H1 (cell line): ENCODE measurements at regions not wholly inside any gene's neighbourhood (a gene's known extent, or its start where the extent isn't known, plus 50 kb on each side); places are given as distances from the start of the nearest gene placed in this dataset.

ENCODE experiments used
- CTCF ChIA-PET: fragments of 300-600 bp; sonication (Branson Sonifier 250); formaldehyde crosslinking; loops from one replicate; lab custom pipeline; 2021; ENCODE audit not compliant: partially characterized antibody; lab: Charles Lee
- POLR2A ChIA-PET: fragments of 300-600 bp; sonication (Branson Sonifier 250); formaldehyde crosslinking; loops from one replicate; lab custom pipeline; 2021; ENCODE audit warnings: inconsistent platforms; ENCODE audit not compliant: partially characterized antibody; lab: Charles Lee
- DNase-seq, 2 experiments: peaks; one replicate each; pipeline versions ENCODE4 v3.0.0 to v3.0.0-alpha.2; 2010 to 2022; ENCODE audit warnings: low spot score in 2 of 2, low read depth in 1 of 2, mixed read lengths in 1 of 2
- FAIRE-seq: peaks from 2 replicates; lab custom pipeline; 2011; peaks lifted over from hg19 to GRCh38; lab: Jason Lieb, UNC
- H2AFZ ChIP-seq: 2 replicates; pipeline ENCODE4 v1.8.1; 2012; ENCODE audit warnings: low read length, inconsistent platforms
- H2AK5ac ChIP-seq: 2 replicates; pipeline ENCODE4 v1.6.1; 2013; ENCODE audit warnings: low read depth, low read length
- H2BK120ac ChIP-seq: replicated peaks from 2 replicates; pipeline ENCODE3; 2013; ENCODE audit warnings: low read depth, low read length, inconsistent platforms
- H2BK12ac ChIP-seq: 2 replicates; pipeline ENCODE4 v1.6.1; 2013; ENCODE audit warnings: low read depth, low read length
- H2BK15ac ChIP-seq: 2 replicates; pipeline ENCODE4 v1.6.1; 2013; ENCODE audit warnings: low read length
- H2BK20ac ChIP-seq: 2 replicates; pipeline ENCODE4 v1.6.1; 2013; ENCODE audit warnings: low read length
- H2BK5ac ChIP-seq: 2 replicates; pipeline ENCODE4 v1.6.1; 2013; ENCODE audit warnings: low read depth, low read length
- H3K14ac ChIP-seq: 2 replicates; pipeline ENCODE4 v1.6.1; 2013; ENCODE audit warnings: inconsistent platforms; ENCODE audit not compliant: insufficient read length
- H3K18ac ChIP-seq: 2 replicates; pipeline ENCODE4 v1.6.1; 2013; ENCODE audit warnings: low read length; ENCODE audit errors: extremely low read depth
- H3K23ac ChIP-seq: 2 replicates; pipeline ENCODE4 v1.6.1; 2013; ENCODE audit warnings: inconsistent platforms; ENCODE audit not compliant: insufficient read length
- H3K23me2 ChIP-seq: 2 replicates; pipeline ENCODE4 v1.6.1; 2013; ENCODE audit warnings: low read depth, low read length
- H3K27ac ChIP-seq: 2 replicates; pipeline ENCODE4 v1.6.1; 2011; ENCODE audit warnings: low read depth, low read length, inconsistent platforms
- H3K27me3 ChIP-seq, 4 experiments: replicated peaks in 1 of 4; 1 replicate in 1 of 4; 2 replicates in 3 of 4; pipeline versions ENCODE4 v1.6.1 to v1.8.1; 2011 to 2013; ENCODE audit warnings: low read length in 3 of 4, mild to moderate bottlenecking in 3 of 4, inconsistent platforms in 2 of 4, mixed read lengths in 2 of 4, moderate library complexity in 1 of 4; ENCODE audit not compliant: control insufficient read depth in 3 of 4, insufficient read depth in 3 of 4; ENCODE audit errors: extremely low read depth in 1 of 4
- H3K36me3 ChIP-seq, 4 experiments: 2 replicates each; pipeline versions ENCODE4 v1.6.1 to v1.8.1; 2011 to 2013; ENCODE audit warnings: mild to moderate bottlenecking in 4 of 4, low read length in 3 of 4, moderate library complexity in 2 of 4, control low read depth in 1 of 4, inconsistent platforms in 1 of 4; ENCODE audit not compliant: insufficient read depth in 4 of 4, control insufficient read depth in 2 of 4
- H3K4ac ChIP-seq: replicated peaks from 2 replicates; pipeline ENCODE3; 2013; ENCODE audit warnings: low read length, low read depth, mixed read lengths, inconsistent platforms; ENCODE audit not compliant: insufficient read length
- H3K4me1 ChIP-seq, 4 experiments: replicated peaks in 1 of 4; 1 replicate in 1 of 4; 2 replicates in 3 of 4; pipeline versions ENCODE4 v1.6.1 to v1.8.1; 2011 to 2013; ENCODE audit warnings: low read length in 3 of 4, inconsistent platforms in 2 of 4, mixed read lengths in 1 of 4; ENCODE audit not compliant: insufficient read depth in 4 of 4, control insufficient read depth in 3 of 4
- H3K4me2 ChIP-seq, 2 experiments: 2 replicates each; pipeline versions ENCODE4 v1.6.1 to v1.8.1; 2011 to 2013; ENCODE audit warnings: low read depth in 2 of 2, low read length in 2 of 2, control low read depth in 1 of 2, inconsistent platforms in 1 of 2, mild to moderate bottlenecking in 1 of 2; ENCODE audit not compliant: insufficient read depth in 1 of 2
- H3K4me3 ChIP-seq, 4 experiments: fragments of 200-600, 300-600 bp in 1 of 4; sonication (generic), shearing (Covaris generic), sonication (Bioruptor Twin) in 1 of 4; 2 replicates each; pipeline versions ENCODE4 v1.5.1 to v1.8.1; 2011 to 2016; ENCODE audit warnings: low read length in 4 of 4, low read depth in 3 of 4, control low read depth in 2 of 4, inconsistent platforms in 2 of 4, mild to moderate bottlenecking in 2 of 4, mixed read lengths in 1 of 4, moderate library complexity in 1 of 4; ENCODE audit not compliant: insufficient read depth in 2 of 4; ENCODE audit errors: extremely low read depth in 1 of 4
- H3K56ac ChIP-seq: replicated peaks from 2 replicates; pipeline ENCODE3; 2013; ENCODE audit warnings: low read depth, mild to moderate bottlenecking, mixed read lengths, low read length, inconsistent platforms; ENCODE audit not compliant: insufficient read length
- H3K79me1 ChIP-seq: 2 replicates; pipeline ENCODE4 v1.6.1; 2013; ENCODE audit warnings: low read depth, low read length, control low read depth
- H3K79me2 ChIP-seq, 2 experiments: 2 replicates each; pipeline versions ENCODE4 v1.6.1 to v1.8.1; 2012 to 2013; ENCODE audit warnings: low read length in 2 of 2, mild to moderate bottlenecking in 2 of 2, inconsistent platforms in 1 of 2; ENCODE audit not compliant: insufficient read depth in 2 of 2, control insufficient read depth in 1 of 2
- H3K9ac ChIP-seq, 4 experiments: replicated peaks in 1 of 4; 1 replicate in 1 of 4; 2 replicates in 3 of 4; pipeline versions ENCODE4 v1.6.1 to v1.8.1; 2011 to 2013; ENCODE audit warnings: low read depth in 3 of 4, low read length in 3 of 4, control low read depth in 2 of 4, mild to moderate bottlenecking in 2 of 4, moderate library complexity in 2 of 4, inconsistent platforms in 1 of 4; ENCODE audit errors: extremely low read depth in 1 of 4
- H3K9me3 ChIP-seq, 2 experiments: 2 replicates each; pipeline versions ENCODE4 v1.6.1 to v1.8.1; 2012 to 2013; ENCODE audit warnings: mild to moderate bottlenecking in 2 of 2, moderate library complexity in 2 of 2, control low read depth in 1 of 2, inconsistent platforms in 1 of 2, low read depth in 1 of 2, low read length in 1 of 2, mixed read lengths in 1 of 2; ENCODE audit not compliant: insufficient read depth in 2 of 2
- H4K20me1 ChIP-seq, 2 experiments: replicated peaks in 1 of 2; 2 replicates each; pipeline versions ENCODE3 to v1.8.1; 2011 to 2013; ENCODE audit warnings: inconsistent platforms in 2 of 2, low read length in 2 of 2, mild to moderate bottlenecking in 1 of 2; ENCODE audit not compliant: insufficient read depth in 2 of 2, control insufficient read depth in 1 of 2
- H4K5ac ChIP-seq: 2 replicates; pipeline ENCODE4 v1.6.1; 2013; ENCODE audit warnings: low read length, low read depth, mixed read lengths, inconsistent platforms; ENCODE audit not compliant: insufficient read length
- H4K8ac ChIP-seq: 2 replicates; pipeline ENCODE4 v1.8.0; 2013; ENCODE audit warnings: mild to moderate bottlenecking, moderate library complexity, low read length, inconsistent platforms; ENCODE audit not compliant: insufficient read depth; ENCODE audit errors: extremely low read depth
- H4K91ac ChIP-seq: replicated peaks from 2 replicates; pipeline ENCODE3; 2013; ENCODE audit warnings: low read length, mixed read lengths, inconsistent platforms; ENCODE audit not compliant: insufficient read length
- BACH1 ChIP-seq: IDR thresholded peaks from 2 replicates; pipeline ENCODE4 v1.6.1; 2012; ENCODE audit warnings: low read length, improper control_type of control experiment
- BCL11A ChIP-seq, 2 experiments: IDR thresholded peaks; one replicate each; pipeline ENCODE4 v1.6.1; 2011; ENCODE audit warnings: low read depth in 2 of 2, low read length in 2 of 2, mild to moderate bottlenecking in 2 of 2
- CBX8 ChIP-seq: fragments of 300-800, 300-1000 bp; sonication (generic); IDR thresholded peaks from 2 replicates; pipeline ENCODE4 v1.7.1; 2016; ENCODE audit warnings: low read depth, low read length, borderline replicate concordance
- CEBPB ChIP-seq: IDR thresholded peaks from 2 replicates; pipeline ENCODE4 v1.6.1; 2012; ENCODE audit warnings: low read depth, low read length
- CHD1 ChIP-seq: IDR thresholded peaks from 2 replicates; pipeline ENCODE4 v1.6.1; 2012; ENCODE audit warnings: low read depth, low read length, improper control_type of control experiment
- EZH2 ChIP-seq: fragments of 200-600 bp; sonication (generic); IDR thresholded peaks from 2 replicates; pipeline ENCODE4 v1.7.1; 2012; ENCODE audit warnings: low read depth, mild to moderate bottlenecking, moderate library complexity, low read length, inconsistent platforms; ENCODE audit not compliant: severe bottlenecking
- GABPA ChIP-seq: IDR thresholded peaks from 2 replicates; pipeline ENCODE4 v1.6.1; 2011; ENCODE audit warnings: mild to moderate bottlenecking, low read length, moderate library complexity, borderline replicate concordance; ENCODE audit not compliant: insufficient read depth
- POLR2AphosphoS5 ChIP-seq: IDR thresholded peaks from 2 replicates; pipeline ENCODE4 v1.6.1; 2011; ENCODE audit warnings: low read depth, low read length
- POU5F1 ChIP-seq: IDR thresholded peaks from 2 replicates; pipeline ENCODE4 v1.6.1; 2011; ENCODE audit warnings: low read depth, mild to moderate bottlenecking, low read length, moderate library complexity
- RNF2 ChIP-seq: fragments of 200-900, 300-1000 bp; sonication (generic); IDR thresholded peaks from 2 replicates; pipeline ENCODE4 v1.7.1; 2016; ENCODE audit warnings: borderline replicate concordance, low read depth, mild to moderate bottlenecking, antibody characterized with exemption, low read length; ENCODE audit not compliant: poor library complexity, severe bottlenecking; ENCODE audit errors: missing control alignments
- SP4 ChIP-seq: IDR thresholded peaks from 2 replicates; pipeline ENCODE4 v1.6.1; 2012; ENCODE audit warnings: low read length, inconsistent platforms
- TCF12 ChIP-seq: IDR thresholded peaks from 2 replicates; pipeline ENCODE4 v1.6.1; 2011; ENCODE audit warnings: low read depth, mild to moderate bottlenecking, low read length
- WGBS, 2 experiments: shearing (Covaris generic) in 1 of 2; methylation state at CpG; one replicate each; pipeline versions ENCODE4 v1.1.6 to v1.1.7; 2013 to 2015; ENCODE audit warnings: low lambda C conversion rate in 2 of 2, mixed read lengths in 2 of 2, inconsistent platforms in 1 of 2, low coverage in 1 of 2, missing lambda C conversion rate in 1 of 2; ENCODE audit not compliant: insufficient replicate concordance in 2 of 2, insufficient coverage in 1 of 2, insufficient read length in 1 of 2; ENCODE audit errors: extremely low coverage in 1 of 2, missing lambda C conversion rate in 1 of 2; 5-methylcytosine and 5-hydroxymethylcytosine counted together

- H2BK5ac ChIP-seq = peak overlapping the region; percentile 96; the same call in 1 of the 2 replicates
- H3K79me2 ChIP-seq = peaks cover 0 to 16% of the 10 kb centered on the region in 2 experiments; a peak in 3 of 4 replicates
- H4K20me1 ChIP-seq = peaks cover 0 to 5% of the 10 kb centered on the region in 2 experiments
- peaks cover 7 to 33% (median 19%) of the 10 kb centered on the region in 4 experiments for H3K4me1 ChIP-seq
- peak overlapping the region; percentile 53 for H3K23ac ChIP-seq
- H3K27me3 ChIP-seq = no peaks in the 10 kb centered on the region; a peak in 1 of 7 replicates
- H3K14ac ChIP-seq = peak overlapping the region; percentile 5
- no peak overlapping the region for H3K4me3 ChIP-seq
- H3K4me2 ChIP-seq = peak overlapping the region in 1 of 2 experiments; percentile 18; a peak in 1 of 4 replicates
- H2BK12ac ChIP-seq = peak overlapping the region; percentile 99
- FAIRE-seq (no peak), DNase-seq (no peak)
- H4K91ac ChIP-seq = peak overlapping the region; percentile 98
- H2BK15ac ChIP-seq = peak overlapping the region; percentile 100
- peak overlapping the region; percentile 96 for H2BK120ac ChIP-seq
- peak overlapping the region; percentile 42 for H4K5ac ChIP-seq
- H3K79me1 ChIP-seq = peaks cover 6% of the 10 kb centered on the region; the same call in 1 of the 2 replicates
- no peaks in the 10 kb centered on the region for H3K36me3 ChIP-seq
- peak overlapping the region; percentile 87 for H2BK20ac ChIP-seq
- 71 to 100% methylated on average over 1 of the region's 1 CpG for WGBS, 2 experiments
- H3K23me2 ChIP-seq = peaks cover 10% of the 10 kb centered on the region
- H2AK5ac ChIP-seq = peak overlapping the region; percentile 100
- ChIA-PET CTCF (interaction anchor here (0.6 to 5.8 kb wide), 38 partner anchors 9 to 1425 kb away, joined by 3 to 164 read pairs (median 6); no protein-coding TSS in a partner anchor), POLR2A (interaction anchor here (0.8 to 4.0 kb wide), 9 partner anchors 30 to 149 kb away, joined by 3 to 23 read pairs (median 6); partner anchors contain the start of gene PODXL)
- H3K18ac ChIP-seq = peak overlapping the region; percentile 88
- H4K8ac ChIP-seq = no peak overlapping the region
- H2AFZ ChIP-seq = no peak overlapping the region
- H3K4ac ChIP-seq = peak overlapping the region; percentile 100
- no peak overlapping the region for H3K9ac ChIP-seq
- peak overlapping the region; percentile 92 for H3K56ac ChIP-seq
- H3K27ac ChIP-seq = no peak overlapping the region
- H3K9me3 ChIP-seq = no peaks in the 10 kb centered on the region
- TF ChIP-seq CBX8 (no peak), POU5F1 (no peak), BACH1 (no peak), POLR2AphosphoS5 (no peak), CEBPB (no peak), GABPA (no peak), TCF12 (no peak), BCL11A (IDR thresholded peaks at IDR 0.05; ENCODE audit: low read depth in 2 of 2, low read length in 2 of 2) (no peak), EZH2 (no peak), CHD1 (no peak), RNF2 (no peak), SP4 (no peak)
These were observed 97.8 kb upstream of the PODXL start for GRCh38 chr7:131654249-131654558.
